ENCODE measurements at regions not wholly inside any gene's neighbourhood (a gene's known extent, or its start where the extent isn't known, plus 50 kb on each side); places are given as distances from the start of the nearest gene placed in this dataset.
A peak's percentile ranks its signal among the peaks of the same experiment; 100 is the strongest.
"Not testable (repeated sequence)": the region's sequence is repeated elsewhere in the genome, so short reads cannot be mapped to it uniquely, and the experiment has no call there.

DNA sequence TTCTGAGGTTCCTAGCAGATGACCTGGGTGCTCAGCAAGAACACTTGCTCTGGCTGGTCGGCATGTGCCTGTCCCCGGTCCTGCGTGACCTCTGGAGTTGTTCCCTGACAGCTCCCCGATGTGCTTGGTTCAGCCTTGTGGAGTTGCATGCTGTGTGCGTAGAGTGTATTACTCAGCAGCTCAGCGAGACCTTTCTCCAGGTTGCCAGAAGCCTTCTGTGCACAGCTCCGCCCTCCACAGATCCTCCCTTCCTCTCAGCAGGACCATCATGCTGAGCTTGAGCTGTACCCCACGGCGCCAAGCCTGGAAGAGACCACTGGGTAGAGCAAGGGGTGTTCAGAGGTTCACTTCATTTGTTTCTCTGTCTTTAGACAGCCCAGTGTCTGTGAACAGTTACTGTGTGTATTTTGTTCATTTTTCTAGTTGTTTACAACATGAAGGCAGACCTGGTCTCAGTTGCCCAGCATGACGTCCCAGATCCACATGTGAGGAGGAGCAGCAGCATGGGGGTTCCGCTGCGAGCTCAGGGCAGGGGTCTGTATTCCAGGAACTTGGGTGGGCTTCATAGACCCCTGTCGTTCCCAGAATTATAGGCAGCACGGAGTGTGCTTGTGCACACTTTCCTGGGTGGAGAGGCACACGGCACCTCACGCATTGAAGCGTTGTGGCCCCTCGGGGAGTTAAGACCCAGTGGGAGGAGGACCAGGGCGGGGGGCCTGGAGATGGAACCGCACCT lies 148.6 kb downstream of the IGLL1 start:
- Histone ChIP-seq H4K20me1 (ENCODE audit: insufficient read depth, low read length) (no peaks in the 10 kb centered on the region), H3K4me3 (ENCODE audit: low read depth, low read length, poor library complexity, severe bottlenecking) (no peak overlapping the region), H3K4me2 (ENCODE audit: low read length) (no peak overlapping the region), H3K36me3 (ENCODE audit: insufficient read depth, low read length) (no peaks in the 10 kb centered on the region), H3K9me3 (ENCODE audit: low read length) (peaks cover 13% of the 10 kb centered on the region), H2AFZ (ENCODE audit: low read length) (no peak overlapping the region), H3K9me2 (ENCODE audit: insufficient read depth, low read length) (no peaks in the 10 kb centered on the region), H3K4me1 (ENCODE audit: insufficient read depth, low read length, poor library complexity, severe bottlenecking) (peaks cover 14% of the 10 kb centered on the region), H3K27ac (ENCODE audit: low read depth, low read length, poor library complexity, severe bottlenecking) (no peak overlapping the region), H3K79me2 (ENCODE audit: insufficient read depth, low read depth, low read length) (no peaks in the 10 kb centered on the region)
- no TSS peak for BruUV-seq (replicated peaks)
- intact Hi-C loops (cut with micrococcal nuclease; ENCODE audit: unreplicated experiment) = no loop called here
- no peak for TF ChIP-seq EZH2phosphoT487 (IDR thresholded peaks at IDR 0.05; ENCODE audit: borderline replicate concordance, low read depth, low read length)
- no peak for TF ChIP-seq CTCF (conservative IDR thresholded peaks at IDR 0.05; ENCODE audit: low read length)
- no peak for DNase-seq (ENCODE audit: low spot score)
- ChIA-PET POLR2A (interaction anchor here (0.9 kb wide), 1 partner anchor 13 kb away, joined by 3 read pairs; no protein-coding TSS in a partner anchor), CTCF (ENCODE audit: unreplicated experiment) (no interaction called here)

DNA sequence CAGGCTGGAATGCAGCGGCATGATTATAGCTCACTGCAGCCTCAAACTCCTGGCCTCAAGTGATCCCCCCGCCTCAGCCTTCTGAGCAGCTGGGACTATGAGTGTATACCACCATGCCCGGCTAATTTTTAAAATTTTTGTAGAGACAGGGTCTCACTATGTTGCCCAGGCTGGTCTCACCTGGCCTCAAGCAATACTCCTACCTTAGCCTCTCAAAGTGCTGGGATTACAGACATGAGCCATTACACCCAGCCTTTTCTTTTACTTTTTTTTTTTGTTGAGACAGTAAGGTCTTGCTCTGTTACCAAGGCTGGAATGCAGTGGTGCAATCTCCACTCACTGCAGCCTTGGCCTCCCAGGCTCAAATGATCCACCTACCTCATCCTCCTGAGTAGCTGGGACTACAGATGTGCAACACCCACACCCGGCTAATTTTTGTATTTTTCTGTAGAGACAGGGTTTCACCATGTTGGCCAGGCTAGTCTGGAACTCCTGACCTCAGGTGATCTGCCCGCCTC lies 155.5 kb downstream of the IGLL1 start:
- intact Hi-C loops (cut with micrococcal nuclease; ENCODE audit: unreplicated experiment); CTCF ChIA-PET (ENCODE audit: unreplicated experiment); H3K4me3 ChIP-seq (ENCODE audit: low read depth, low read length, poor library complexity, severe bottlenecking); H3K9me2 ChIP-seq (ENCODE audit: insufficient read depth, low read length); POLR2A ChIA-PET; H3K9me3 ChIP-seq (ENCODE audit: low read length); H3K36me3 ChIP-seq (ENCODE audit: insufficient read depth, low read length); DNase-seq (ENCODE audit: low spot score); BruUV-seq (replicated peaks); H4K20me1 ChIP-seq (ENCODE audit: insufficient read depth, low read length); H3K79me2 ChIP-seq (ENCODE audit: insufficient read depth, low read depth, low read length): not testable (repeated sequence)
- Histone ChIP-seq H3K27ac (ENCODE audit: low read depth, low read length, poor library complexity, severe bottlenecking) (peak overlapping the region; percentile 84), H2AFZ (ENCODE audit: low read length) (peak overlapping the region; percentile 79), H3K4me1 (ENCODE audit: insufficient read depth, low read length, poor library complexity, severe bottlenecking) (peaks cover 32% of the 10 kb centered on the region), H3K4me2 (ENCODE audit: low read length) (peak overlapping the region; percentile 44)

DNA sequence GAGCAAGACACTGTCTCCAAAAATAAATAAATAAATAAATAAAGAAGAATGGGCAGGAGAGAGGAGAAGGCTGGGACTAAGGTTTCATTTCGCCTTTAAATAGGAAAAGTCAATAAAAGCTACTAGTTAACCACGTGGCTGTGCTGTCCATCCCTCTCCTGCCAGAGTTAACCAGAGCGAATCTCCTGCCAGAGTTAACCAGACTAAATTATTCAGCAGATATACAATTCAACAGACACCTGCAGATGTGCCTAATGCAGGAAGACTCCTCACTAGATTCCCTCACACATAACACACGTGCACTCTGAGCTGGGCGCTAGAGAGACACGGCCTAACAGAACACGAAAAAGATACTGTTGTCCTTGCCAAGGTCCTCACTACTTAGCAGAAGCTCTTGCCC lies 156.1 kb downstream of the IGLL1 start:
- H3K4me2 ChIP-seq (ENCODE audit: low read length) = peak overlapping the region; percentile 44
- no peak overlapping the region for H3K4me3 ChIP-seq (ENCODE audit: low read depth, low read length, poor library complexity, severe bottlenecking)
- no peaks in the 10 kb centered on the region; the same call in 1 of the 2 replicates for H3K9me3 ChIP-seq (ENCODE audit: low read length)
- BruUV-seq (replicated peaks) = no TSS peak
- H3K9me2 ChIP-seq (ENCODE audit: insufficient read depth, low read length) = no peaks in the 10 kb centered on the region
- H3K36me3 ChIP-seq (ENCODE audit: insufficient read depth, low read length) = no peaks in the 10 kb centered on the region
- peak overlapping the region; percentile 79 for H2AFZ ChIP-seq (ENCODE audit: low read length)
- no peaks in the 10 kb centered on the region for H4K20me1 ChIP-seq (ENCODE audit: insufficient read depth, low read length)
- TF ChIP-seq EZH2phosphoT487 (IDR thresholded peaks at IDR 0.05; ENCODE audit: borderline replicate concordance, low read depth, low read length) (no peak), CTCF (conservative IDR thresholded peaks at IDR 0.05; ENCODE audit: low read length) (no peak)
- ChIA-PET POLR2A (no interaction called here), CTCF (ENCODE audit: unreplicated experiment) (no interaction called here)
- intact Hi-C loops (cut with micrococcal nuclease; ENCODE audit: unreplicated experiment) = no loop called here
- peak; percentile 85 for DNase-seq (ENCODE audit: low spot score)
- peak overlapping the region; percentile 84 for H3K27ac ChIP-seq (ENCODE audit: low read depth, low read length, poor library complexity, severe bottlenecking)
- H3K79me2 ChIP-seq (ENCODE audit: insufficient read depth, low read depth, low read length) = no peaks in the 10 kb centered on the region
- peaks cover 32% of the 10 kb centered on the region for H3K4me1 ChIP-seq (ENCODE audit: insufficient read depth, low read length, poor library complexity, severe bottlenecking)

GRCh38 chr22:23422281-23422680 lies 157.8 kb downstream of the IGLL1 start:
- CTCF ChIA-PET (ENCODE audit: unreplicated experiment); H3K9me3 ChIP-seq (ENCODE audit: low read length); H2AFZ ChIP-seq (ENCODE audit: low read length); H4K20me1 ChIP-seq (ENCODE audit: insufficient read depth, low read length); H3K9me2 ChIP-seq (ENCODE audit: insufficient read depth, low read length); BruUV-seq (replicated peaks); H3K27ac ChIP-seq (ENCODE audit: low read depth, low read length, poor library complexity, severe bottlenecking); H3K79me2 ChIP-seq (ENCODE audit: insufficient read depth, low read depth, low read length); intact Hi-C loops (cut with micrococcal nuclease; ENCODE audit: unreplicated experiment); H3K4me2 ChIP-seq (ENCODE audit: low read length); POLR2A ChIA-PET; DNase-seq (ENCODE audit: low spot score); H3K36me3 ChIP-seq (ENCODE audit: insufficient read depth, low read length); H3K4me3 ChIP-seq (ENCODE audit: low read depth, low read length, poor library complexity, severe bottlenecking): not testable (repeated sequence)
- peaks cover 32% of the 10 kb centered on the region for H3K4me1 ChIP-seq (ENCODE audit: insufficient read depth, low read length, poor library complexity, severe bottlenecking)

DNA sequence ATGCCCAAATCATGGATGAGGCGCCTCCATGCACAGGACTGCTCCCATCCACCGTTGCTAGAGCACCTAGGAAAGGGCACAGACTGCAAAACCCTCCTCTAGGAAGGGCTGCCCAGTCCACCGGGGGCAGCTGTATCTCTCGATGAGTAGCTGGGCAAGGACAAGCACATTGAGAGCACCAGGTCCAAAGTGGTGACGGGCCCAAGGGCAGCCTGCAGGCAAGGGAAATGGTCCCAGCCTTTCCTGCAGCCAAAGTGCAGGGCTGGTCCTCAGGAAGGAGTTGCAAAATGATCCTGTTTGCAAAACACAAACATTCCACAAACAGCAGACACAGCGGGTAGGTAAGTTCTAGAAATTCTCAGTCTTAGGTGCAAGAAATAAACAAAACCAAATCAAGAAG lies 158.8 kb downstream of the IGLL1 start:
- DNase-seq (ENCODE audit: low spot score); CTCF ChIA-PET (ENCODE audit: unreplicated experiment); H3K9me3 ChIP-seq (ENCODE audit: low read length); H3K4me2 ChIP-seq (ENCODE audit: low read length); H3K4me3 ChIP-seq (ENCODE audit: low read depth, low read length, poor library complexity, severe bottlenecking); H3K9me2 ChIP-seq (ENCODE audit: insufficient read depth, low read length); intact Hi-C loops (cut with micrococcal nuclease; ENCODE audit: unreplicated experiment); H3K27ac ChIP-seq (ENCODE audit: low read depth, low read length, poor library complexity, severe bottlenecking); H4K20me1 ChIP-seq (ENCODE audit: insufficient read depth, low read length); H3K79me2 ChIP-seq (ENCODE audit: insufficient read depth, low read depth, low read length); H3K36me3 ChIP-seq (ENCODE audit: insufficient read depth, low read length); POLR2A ChIA-PET; BruUV-seq (replicated peaks); H2AFZ ChIP-seq (ENCODE audit: low read length): not testable (repeated sequence)
- peaks cover 29% of the 10 kb centered on the region for H3K4me1 ChIP-seq (ENCODE audit: insufficient read depth, low read length, poor library complexity, severe bottlenecking)

Data from OCI-LY7 (cell line).